PFSK-1 (cell line): ENCODE measurements at regions not wholly inside any gene's neighbourhood (a gene's known extent, or its start where the extent isn't known, plus 50 kb on each side); places are given as distances from the start of the nearest gene placed in this dataset.

Experiments
- POLR2AphosphoS5 ChIP-seq: IDR thresholded peaks from 2 replicates; pipeline ENCODE4 v1.6.1; 2012; ENCODE audit warnings: low read depth, mild to moderate bottlenecking, control low read depth, low read length, moderate library complexity
- SIN3A ChIP-seq: IDR thresholded peaks from 2 replicates; pipeline ENCODE4 v1.6.1; 2012; ENCODE audit warnings: mild to moderate bottlenecking, low read length, moderate library complexity, borderline replicate concordance; ENCODE audit not compliant: insufficient read depth
- TAF1 ChIP-seq: IDR thresholded peaks from 2 replicates; pipeline ENCODE4 v1.6.1; 2012; ENCODE audit warnings: low read length, control low read depth, borderline replicate concordance; ENCODE audit not compliant: insufficient read depth

GRCh38 chr3:101992863-101993262 lies 143.5 kb downstream of the NFKBIZ start:
- TF ChIP-seq POLR2AphosphoS5 (no peak), SIN3A (no peak), TAF1 (no peak)
